SK-N-SH (cell line): ENCODE measurements at regions not wholly inside any gene's neighbourhood (a gene's known extent, or its start where the extent isn't known, plus 50 kb on each side); places are given as distances from the start of the nearest gene placed in this dataset.

Experiments used
- CTCF ChIA-PET: fragments of 300-600, 350-600 bp; formaldehyde crosslinking; extraction: SDS; loops from one replicate; lab custom pipeline; 2021; lab: Yijun Ruan, JAX
- POLR2A ChIA-PET: fragments of 350-600 bp; sonication (Branson Sonifier 250); formaldehyde crosslinking; extraction: SDS; loops from one replicate; lab custom pipeline; 2020; ENCODE audit warnings: antibody characterized with exemption, inconsistent platforms; lab: Yijun Ruan, JAX
- DNase-seq: peaks from one replicate; pipeline ENCODE4 v3.0.0; 2012
- H2AFZ ChIP-seq: fragments of 200-600 bp; sonication (generic); 2 replicates; pipeline ENCODE4 v1.8.1; 2016; ENCODE audit warnings: antibody characterized with exemption, mild to moderate bottlenecking, low read depth
- H3F3A ChIP-seq: fragments of 200-600 bp; sonication (generic); replicated peaks from 2 replicates; pipeline ENCODE3; 2016; ENCODE audit warnings: antibody characterized with exemption, mild to moderate bottlenecking; ENCODE audit not compliant: insufficient read depth
- H3K27ac ChIP-seq, 2 experiments: fragments of 200-500 bp in 1 of 2; fragments of 200-600 bp in 1 of 2; sonication (Bioruptor generic) in 1 of 2; sonication (generic), shearing (Covaris generic) in 1 of 2; 2 replicates each; pipeline versions ENCODE4 v1.5.1 to v1.6.1; 2014 to 2016; ENCODE audit warnings: low read depth in 2 of 2, inconsistent platforms in 1 of 2, low read length in 1 of 2, mild to moderate bottlenecking in 1 of 2, mixed read lengths in 1 of 2
- H3K27me3 ChIP-seq: fragments of 200-600 bp; sonication (generic), shearing (Covaris generic); 2 replicates; pipeline ENCODE4 v1.6.1; 2016; ENCODE audit warnings: mixed run types; ENCODE audit not compliant: insufficient read depth
- H3K36me3 ChIP-seq, 2 experiments: fragments of 200-500 bp in 1 of 2; fragments of 200-600 bp in 1 of 2; sonication (Bioruptor generic) in 1 of 2; sonication (generic) in 1 of 2; replicated peaks in 1 of 2; 2 replicates each; pipeline versions ENCODE3 to v1.5.1; 2014 to 2016; ENCODE audit warnings: low read length in 1 of 2, mild to moderate bottlenecking in 1 of 2; ENCODE audit not compliant: insufficient read depth in 2 of 2, control insufficient read depth in 1 of 2
- H3K4me1 ChIP-seq, 2 experiments: fragments of 200-500 bp in 1 of 2; fragments of 200-600 bp in 1 of 2; sonication (Bioruptor generic) in 1 of 2; sonication (generic), shearing (Covaris generic) in 1 of 2; 2 replicates each; pipeline versions ENCODE4 v1.5.1 to v1.6.1; 2014 to 2016; ENCODE audit warnings: low read depth in 1 of 2, low read length in 1 of 2, mixed run types in 1 of 2; ENCODE audit not compliant: insufficient read depth in 2 of 2, control insufficient read depth in 1 of 2
- H3K4me2 ChIP-seq: fragments of 200-600 bp; sonication (generic), shearing (Covaris generic); 2 replicates; pipeline ENCODE4 v1.6.1; 2017; ENCODE audit warnings: mixed run types
- H3K4me3 ChIP-seq, 2 experiments: fragments of 200-500 bp in 1 of 2; fragments of 200-600 bp in 1 of 2; sonication (Bioruptor generic) in 1 of 2; sonication (generic), shearing (Covaris generic) in 1 of 2; 2 replicates each; pipeline versions ENCODE4 v1.5.1 to v1.8.1; 2014 to 2016; ENCODE audit warnings: low read depth in 2 of 2, inconsistent platforms in 1 of 2, low read length in 1 of 2, mild to moderate bottlenecking in 1 of 2, mixed read lengths in 1 of 2, moderate library complexity in 1 of 2
- H3K79me2 ChIP-seq: fragments of 200-600 bp; sonication (generic); 2 replicates; pipeline ENCODE4 v1.8.1; 2017; ENCODE audit warnings: mild to moderate bottlenecking; ENCODE audit not compliant: insufficient read depth
- H3K9ac ChIP-seq: fragments of 200-600 bp; sonication (generic); 2 replicates; pipeline ENCODE4 v1.6.1; 2017; ENCODE audit warnings: mixed run types
- H3K9me2 ChIP-seq: fragments of 200-600 bp; sonication (generic); 2 replicates; pipeline ENCODE4 v1.6.1; 2017; ENCODE audit warnings: mixed run types
- H3K9me3 ChIP-seq: fragments of 200-600 bp; sonication (generic); 2 replicates; pipeline ENCODE4 v1.6.1; 2017; ENCODE audit warnings: mixed run types, mild to moderate bottlenecking, moderate library complexity
- H4K20me1 ChIP-seq: fragments of 200-600 bp; sonication (generic); 2 replicates; pipeline ENCODE4 v1.6.1; 2017; ENCODE audit warnings: mild to moderate bottlenecking, mixed run types; ENCODE audit not compliant: insufficient read depth
- ELF1 ChIP-seq: IDR thresholded peaks from 2 replicates; pipeline ENCODE4 v1.4.0; 2012
- JUND ChIP-seq: IDR thresholded peaks from 2 replicates; pipeline ENCODE4 v1.4.0; 2012
- MXI1 ChIP-seq: IDR thresholded peaks from 2 replicates; pipeline ENCODE4 v1.6.1; 2012; ENCODE audit warnings: mild to moderate bottlenecking, low read depth, low read length, improper control_type of control experiment
- RCOR1 ChIP-seq: fragments of 150-350 bp; IDR thresholded peaks from 2 replicates; pipeline ENCODE4 v1.6.1; 2017; ENCODE audit warnings: antibody characterized with exemption, low read length
- SIN3A ChIP-seq: IDR thresholded peaks from 2 replicates; pipeline ENCODE4 v1.6.1; 2012; ENCODE audit warnings: low read depth, mild to moderate bottlenecking, low read length, moderate library complexity, borderline replicate concordance
- TCF12 ChIP-seq: IDR thresholded peaks from 2 replicates; pipeline ENCODE4 v1.4.0; 2012
- WGBS: methylation state at CpG from one replicate; pipeline ENCODE4 v1.1.6; 2017; ENCODE audit warnings: low lambda C conversion rate; 5-methylcytosine and 5-hydroxymethylcytosine counted together
- TF ChIP-seq, protein P1 (sequence below): IDR thresholded peaks from 2 replicates; pipeline ENCODE4; 2012
- TF ChIP-seq, protein P2 (sequence below): IDR thresholded peaks from 2 replicates; pipeline ENCODE4 v1.6.1; 2012; ENCODE audit warnings: mild to moderate bottlenecking, low read depth, low read length, moderate library complexity

DNA sequence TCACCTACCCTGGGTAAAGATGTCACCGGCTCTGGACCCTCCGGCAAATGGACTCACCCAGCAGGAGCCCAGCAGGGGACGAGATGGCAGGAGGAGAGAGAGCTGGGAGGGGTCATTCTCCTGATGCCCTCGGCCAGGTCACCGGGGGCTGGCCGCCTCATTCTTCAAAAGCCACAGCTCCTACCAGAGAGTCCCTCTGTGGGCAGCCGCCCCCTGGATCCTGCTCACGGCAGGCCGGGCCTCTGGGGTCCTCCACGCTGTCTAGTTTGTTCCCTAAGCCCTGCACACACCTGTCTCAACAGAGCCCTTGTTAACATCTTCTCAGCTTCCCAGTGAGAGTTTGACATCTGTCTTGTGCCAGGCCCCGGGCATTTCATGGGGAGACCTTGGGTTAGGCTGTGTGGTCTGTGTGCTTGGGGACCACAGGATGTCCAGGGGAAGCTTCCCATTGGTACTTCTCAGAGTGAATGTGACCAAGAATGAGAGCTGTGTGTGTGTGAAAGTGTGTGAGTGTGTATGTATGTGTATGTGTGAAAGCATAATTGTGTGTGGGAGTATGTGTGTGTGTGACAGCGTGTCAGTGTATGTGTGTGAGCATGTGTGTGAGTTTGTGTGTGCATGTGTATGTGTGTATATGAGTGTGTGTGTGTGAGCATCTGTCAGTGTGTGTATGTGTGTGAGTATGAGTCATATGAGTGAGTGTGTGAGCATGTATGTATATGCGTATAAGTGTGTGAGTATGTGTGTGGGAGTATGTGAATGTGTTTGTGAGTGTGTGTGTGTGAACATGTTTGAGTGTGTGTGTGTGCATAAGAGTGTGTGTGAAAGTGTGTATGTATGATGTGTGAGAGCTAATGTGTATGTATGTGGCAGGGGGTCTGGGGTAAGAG lies 65.5 kb upstream of the BCO1 start:
- H3K9me3 ChIP-seq = no peaks in the 10 kb centered on the region
- H3K4me3 ChIP-seq = no peak overlapping the region
- CTCF ChIA-PET = no interaction called here
- no peak overlapping the region for H3K4me2 ChIP-seq
- H2AFZ ChIP-seq = no peak overlapping the region
- H3K9me2 ChIP-seq = no peaks in the 10 kb centered on the region
- no peaks in the 10 kb centered on the region for H3F3A ChIP-seq
- no peaks in the 10 kb centered on the region for H3K79me2 ChIP-seq
- H3K9ac ChIP-seq = no peak overlapping the region
- no peaks in the 10 kb centered on the region for H4K20me1 ChIP-seq
- no peaks in the 10 kb centered on the region for H3K36me3 ChIP-seq
- peaks cover 0 to 14% of the 10 kb centered on the region in 2 experiments; a peak in 1 of 4 replicates for H3K4me1 ChIP-seq
- POLR2A ChIA-PET = no interaction called here
- no peak for DNase-seq
- TF ChIP-seq ELF1 (no peak), RCOR1 (no peak), SIN3A (no peak)
- WGBS = 48% methylated on average over 3 of the region's 13 CpGs
- no peaks in the 10 kb centered on the region for H3K27me3 ChIP-seq
- no peak overlapping the region for H3K27ac ChIP-seq

DNA sequence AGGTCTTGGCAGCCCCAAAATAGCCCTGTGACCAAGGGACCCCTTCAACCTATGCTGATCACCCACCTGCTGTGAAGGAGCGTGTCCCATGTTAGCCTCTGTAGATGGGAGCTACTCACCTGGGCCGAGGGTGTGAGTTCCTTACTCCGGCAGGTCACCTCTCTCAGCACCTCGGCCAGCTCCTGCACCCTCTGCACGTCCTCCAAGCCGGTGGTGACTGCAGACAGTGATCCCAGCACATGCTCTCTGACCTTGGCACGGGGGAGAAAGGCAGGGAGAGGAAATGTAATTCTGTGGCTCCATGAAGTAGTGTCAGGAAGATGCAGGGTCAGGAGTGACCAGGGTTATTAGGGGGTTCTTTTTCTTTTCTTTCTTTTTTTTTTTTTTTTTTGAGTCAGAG lies 67.7 kb upstream of the BCO1 start:
- Histone ChIP-seq H3K79me2 (no peaks in the 10 kb centered on the region), H3K27me3 (no peaks in the 10 kb centered on the region), H3K9me2 (no peaks in the 10 kb centered on the region), H3K4me3 (no peak overlapping the region), H3K4me1 (peaks cover 0 to 14% of the 10 kb centered on the region in 2 experiments; a peak in 2 of 4 replicates), H4K20me1 (no peaks in the 10 kb centered on the region), H3K9me3 (no peaks in the 10 kb centered on the region), H3K9ac (no peak overlapping the region), H3F3A (no peaks in the 10 kb centered on the region), H3K4me2 (no peak overlapping the region), H2AFZ (no peak overlapping the region), H3K36me3 (no peaks in the 10 kb centered on the region), H3K27ac (no peak overlapping the region)
- DNase-seq = no peak
- POLR2A ChIA-PET = no interaction called here
- WGBS = 34% methylated on average over 7 of the region's 7 CpGs
- TF ChIP-seq JUND (no peak), MXI1 (no peak), TCF12 (no peak)
- TF ChIP-seq, protein P1, sequence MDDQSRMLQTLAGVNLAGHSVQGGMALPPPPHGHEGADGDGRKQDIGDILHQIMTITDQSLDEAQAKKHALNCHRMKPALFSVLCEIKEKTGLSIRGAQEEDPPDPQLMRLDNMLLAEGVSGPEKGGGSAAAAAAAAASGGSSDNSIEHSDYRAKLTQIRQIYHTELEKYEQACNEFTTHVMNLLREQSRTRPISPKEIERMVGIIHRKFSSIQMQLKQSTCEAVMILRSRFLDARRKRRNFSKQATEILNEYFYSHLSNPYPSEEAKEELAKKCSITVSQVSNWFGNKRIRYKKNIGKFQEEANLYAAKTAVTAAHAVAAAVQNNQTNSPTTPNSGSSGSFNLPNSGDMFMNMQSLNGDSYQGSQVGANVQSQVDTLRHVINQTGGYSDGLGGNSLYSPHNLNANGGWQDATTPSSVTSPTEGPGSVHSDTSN = no peak
- TF ChIP-seq, protein P2, sequence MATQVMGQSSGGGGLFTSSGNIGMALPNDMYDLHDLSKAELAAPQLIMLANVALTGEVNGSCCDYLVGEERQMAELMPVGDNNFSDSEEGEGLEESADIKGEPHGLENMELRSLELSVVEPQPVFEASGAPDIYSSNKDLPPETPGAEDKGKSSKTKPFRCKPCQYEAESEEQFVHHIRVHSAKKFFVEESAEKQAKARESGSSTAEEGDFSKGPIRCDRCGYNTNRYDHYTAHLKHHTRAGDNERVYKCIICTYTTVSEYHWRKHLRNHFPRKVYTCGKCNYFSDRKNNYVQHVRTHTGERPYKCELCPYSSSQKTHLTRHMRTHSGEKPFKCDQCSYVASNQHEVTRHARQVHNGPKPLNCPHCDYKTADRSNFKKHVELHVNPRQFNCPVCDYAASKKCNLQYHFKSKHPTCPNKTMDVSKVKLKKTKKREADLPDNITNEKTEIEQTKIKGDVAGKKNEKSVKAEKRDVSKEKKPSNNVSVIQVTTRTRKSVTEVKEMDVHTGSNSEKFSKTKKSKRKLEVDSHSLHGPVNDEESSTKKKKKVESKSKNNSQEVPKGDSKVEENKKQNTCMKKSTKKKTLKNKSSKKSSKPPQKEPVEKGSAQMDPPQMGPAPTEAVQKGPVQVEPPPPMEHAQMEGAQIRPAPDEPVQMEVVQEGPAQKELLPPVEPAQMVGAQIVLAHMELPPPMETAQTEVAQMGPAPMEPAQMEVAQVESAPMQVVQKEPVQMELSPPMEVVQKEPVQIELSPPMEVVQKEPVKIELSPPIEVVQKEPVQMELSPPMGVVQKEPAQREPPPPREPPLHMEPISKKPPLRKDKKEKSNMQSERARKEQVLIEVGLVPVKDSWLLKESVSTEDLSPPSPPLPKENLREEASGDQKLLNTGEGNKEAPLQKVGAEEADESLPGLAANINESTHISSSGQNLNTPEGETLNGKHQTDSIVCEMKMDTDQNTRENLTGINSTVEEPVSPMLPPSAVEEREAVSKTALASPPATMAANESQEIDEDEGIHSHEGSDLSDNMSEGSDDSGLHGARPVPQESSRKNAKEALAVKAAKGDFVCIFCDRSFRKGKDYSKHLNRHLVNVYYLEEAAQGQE = peak; percentile 90
- CTCF ChIA-PET = no interaction called here
